Keratinocyte (primary cell): ENCODE measurements at regions not wholly inside any gene's neighbourhood (a gene's known extent, or its start where the extent isn't known, plus 50 kb on each side); places are given as distances from the start of the nearest gene placed in this dataset.

Experiments used
- CTCF ChIP-seq, 3 experiments: IDR thresholded peaks in 1 of 3; conservative IDR thresholded peaks in 1 of 3; optimal IDR thresholded peaks in 1 of 3; 2 replicates in 2 of 3; 3 replicates in 1 of 3; pipeline versions ENCODE3 to v1.5.1; 2011; ENCODE audit warnings: low read length in 3 of 3, mild to moderate bottlenecking in 3 of 3, moderate library complexity in 2 of 3, control low read depth in 1 of 3, inconsistent platforms in 1 of 3; ENCODE audit not compliant: insufficient read depth in 2 of 3; ENCODE audit errors: extremely low read depth in 1 of 3
- EZH2 ChIP-seq: IDR thresholded peaks from one replicate; pipeline ENCODE4 v1.6.1; 2012; ENCODE audit warnings: inconsistent platforms, mild to moderate bottlenecking, low read length, moderate library complexity

GRCh38 chr18:4510711-4511110 is 55.6 kb upstream of the DLGAP1 start:
- TF ChIP-seq EZH2 = no peak
- no peak for TF ChIP-seq CTCF (optimal IDR thresholded peaks at IDR 0.05 in 1 of 3, IDR thresholded peaks at IDR 0.05 in 1 of 3, conservative IDR thresholded peaks at IDR 0.05 in 1 of 3; ENCODE audit: extremely low read depth in 1 of 3, insufficient read depth in 2 of 3, low read length in 3 of 3)
